HG03103 (cell line): ENCODE measurements at regions not wholly inside any gene's neighbourhood (a gene's known extent, or its start where the extent isn't known, plus 50 kb on each side); places are given as distances from the start of the nearest gene placed in this dataset.
"Not testable (repeated sequence)": the region's sequence is repeated elsewhere in the genome, so short reads cannot be mapped to it uniquely, and the experiment has no call there.

Source experiments
- ATAC-seq: cut with Tn5 transposase; IDR thresholded peaks from one replicate; pipeline ENCODE4 v1.9.1; 2021; ENCODE audit warnings: low read depth; ENCODE audit not compliant: unreplicated experiment

DNA sequence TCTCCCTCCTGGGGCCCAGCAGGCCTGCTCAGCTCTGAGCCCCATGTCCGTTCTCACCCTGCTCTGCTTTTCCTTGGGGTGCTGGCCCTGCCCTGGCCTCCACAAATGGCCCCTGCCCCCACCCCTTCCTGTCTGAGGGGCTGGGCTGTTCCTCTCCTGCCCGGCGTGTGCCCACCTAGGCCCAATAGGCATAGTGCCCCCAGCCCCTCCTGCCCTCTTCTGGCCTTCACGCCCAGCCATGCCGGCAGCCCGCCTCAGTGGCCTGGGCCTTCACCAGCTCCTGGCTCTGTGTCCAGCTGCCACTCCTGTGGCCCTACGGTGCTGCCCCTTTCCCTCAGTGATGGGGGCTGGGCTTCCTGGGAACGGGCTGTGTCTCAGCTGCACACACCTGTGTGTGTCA, 125.9 kb downstream of the TMEM121 start:
- ATAC-seq, result not testable (repeated sequence)

DNA sequence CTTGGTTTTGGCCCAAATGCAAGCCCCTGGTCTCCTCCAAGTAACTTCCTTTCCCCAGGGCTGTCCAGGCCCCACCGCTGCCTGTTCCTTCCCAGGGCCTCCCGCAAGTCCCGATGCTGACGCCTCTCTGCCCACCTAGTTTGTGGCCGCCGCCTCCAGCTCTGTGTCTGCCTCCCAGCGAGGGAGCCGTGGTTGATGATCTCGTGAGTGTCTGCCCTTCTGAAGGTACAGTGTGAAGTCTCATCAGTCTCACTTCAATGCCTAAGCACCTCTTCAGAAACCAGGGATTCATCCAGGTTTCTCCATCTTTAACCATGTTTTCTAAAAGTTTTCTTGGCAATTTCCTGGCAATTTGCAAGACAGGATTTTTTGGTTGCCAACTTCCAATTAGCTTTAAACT, 127.5 kb downstream of the TMEM121 start:
- not testable (repeated sequence) for ATAC-seq

DNA sequence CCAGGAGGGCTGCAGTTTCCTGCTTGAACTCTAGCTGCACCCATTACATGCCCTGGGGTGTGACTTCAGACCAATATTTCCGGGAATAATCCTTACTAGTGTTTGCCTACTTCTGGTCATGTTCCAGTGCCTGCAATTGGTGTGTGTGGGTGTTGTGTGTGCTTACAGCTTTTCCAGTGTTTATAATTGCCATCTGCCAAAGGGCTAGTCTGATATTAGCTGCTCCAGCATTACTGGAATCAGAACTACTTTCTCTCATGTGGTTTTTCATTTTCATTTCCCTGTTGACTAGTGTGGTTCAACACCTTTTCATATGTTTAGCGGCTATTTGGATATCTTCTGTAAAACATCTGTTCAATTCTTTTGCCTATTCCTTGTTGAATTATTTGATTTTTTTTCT, 132.9 kb downstream of the TMEM121 start:
- not testable (repeated sequence) for ATAC-seq

DNA sequence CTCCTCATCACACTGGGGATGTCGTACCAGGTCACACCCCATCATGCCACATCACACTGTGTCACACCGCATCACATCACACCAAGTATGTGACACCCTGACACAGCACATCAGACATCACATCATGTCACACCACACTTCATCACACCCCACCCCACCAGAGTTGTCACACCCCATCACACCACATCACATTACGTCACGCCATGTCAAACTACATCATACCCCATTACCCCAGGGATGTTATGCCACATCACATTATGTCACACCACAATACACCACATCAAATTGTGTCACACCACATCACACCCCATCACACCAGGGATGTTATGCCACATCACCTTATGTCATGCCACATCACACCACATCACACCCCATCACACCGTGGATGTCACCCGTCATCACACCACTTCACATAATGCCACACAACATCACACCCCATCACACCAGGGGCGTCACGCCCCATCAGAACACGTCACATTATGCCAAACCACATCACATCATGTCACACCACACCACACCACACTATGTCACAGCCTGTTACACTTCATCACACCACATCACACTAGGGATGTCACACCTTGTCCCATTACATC, 133.6 kb downstream of the TMEM121 start:
- ATAC-seq, result no peak

DNA sequence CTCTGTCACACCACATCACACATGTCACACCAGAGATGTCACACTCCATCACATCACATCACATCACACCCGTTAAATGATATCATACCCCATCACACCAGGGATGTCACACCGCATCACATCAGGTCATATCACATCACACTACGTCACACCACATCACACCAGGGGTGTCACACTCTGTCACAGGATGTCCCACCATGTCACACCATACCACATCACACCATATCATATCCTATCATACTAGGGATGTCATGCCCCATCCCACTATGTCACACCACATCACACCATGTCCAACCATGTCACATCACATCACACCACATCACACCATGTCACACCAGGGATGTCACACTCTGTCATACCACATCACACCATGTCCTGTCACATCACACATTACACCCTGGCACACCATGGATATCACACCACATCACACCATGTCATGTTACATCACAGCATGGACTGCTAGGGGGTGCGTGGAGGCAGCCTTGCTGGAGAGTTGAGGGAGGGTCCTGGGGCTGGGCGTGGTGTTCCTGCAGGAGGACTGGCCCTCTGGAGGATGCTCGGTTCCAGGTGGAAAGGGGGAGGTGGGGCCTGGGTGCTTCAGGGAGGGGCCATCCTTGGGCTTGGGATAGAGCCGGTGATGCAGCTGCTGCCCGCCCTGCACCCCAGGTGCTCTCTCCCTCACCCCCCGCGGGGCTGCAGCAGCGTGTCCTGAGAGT, 134.6 kb downstream of the TMEM121 start:
- ATAC-seq, result no peak

DNA sequence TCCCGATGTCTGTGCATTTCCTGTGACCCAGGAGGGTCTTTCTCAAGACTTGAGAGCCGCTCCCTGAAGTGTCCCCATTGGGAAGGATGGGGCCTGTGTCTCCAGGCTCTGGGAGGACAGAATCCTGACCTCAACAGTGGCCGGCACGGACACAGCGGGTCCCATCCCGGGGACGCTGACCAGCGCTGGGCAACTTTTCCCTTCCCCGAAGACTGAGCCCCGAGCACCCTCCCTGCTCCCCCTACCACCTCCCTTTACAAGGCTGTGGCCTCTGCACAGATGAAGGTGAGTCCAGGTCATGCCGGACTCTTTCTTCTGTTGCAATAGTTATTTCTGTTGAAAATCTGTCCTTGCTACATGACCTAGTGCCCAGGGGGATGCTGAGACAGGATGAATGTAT, 135.7 kb downstream of the TMEM121 start:
- not testable (repeated sequence) for ATAC-seq

DNA sequence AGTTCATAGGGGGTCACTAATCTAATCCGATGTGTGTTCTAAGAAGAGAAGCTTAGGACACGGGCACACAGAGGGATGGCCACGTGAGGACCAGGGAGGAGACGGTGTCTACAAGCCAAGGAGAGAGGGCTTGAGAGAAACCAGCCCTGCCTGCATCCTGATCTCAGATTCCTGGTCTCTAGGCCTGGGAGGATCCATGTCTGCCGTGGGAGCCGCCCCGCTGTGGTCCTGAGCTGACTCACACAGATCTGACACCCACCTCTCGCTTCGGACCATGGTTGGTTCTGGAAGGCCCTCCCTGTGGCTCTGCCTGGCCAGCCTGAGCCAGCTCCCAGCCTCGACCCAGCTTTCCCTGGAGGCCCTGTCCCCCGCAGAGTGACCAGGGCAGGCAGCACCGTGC, 136.2 kb downstream of the TMEM121 start:
- not testable (repeated sequence) for ATAC-seq

DNA sequence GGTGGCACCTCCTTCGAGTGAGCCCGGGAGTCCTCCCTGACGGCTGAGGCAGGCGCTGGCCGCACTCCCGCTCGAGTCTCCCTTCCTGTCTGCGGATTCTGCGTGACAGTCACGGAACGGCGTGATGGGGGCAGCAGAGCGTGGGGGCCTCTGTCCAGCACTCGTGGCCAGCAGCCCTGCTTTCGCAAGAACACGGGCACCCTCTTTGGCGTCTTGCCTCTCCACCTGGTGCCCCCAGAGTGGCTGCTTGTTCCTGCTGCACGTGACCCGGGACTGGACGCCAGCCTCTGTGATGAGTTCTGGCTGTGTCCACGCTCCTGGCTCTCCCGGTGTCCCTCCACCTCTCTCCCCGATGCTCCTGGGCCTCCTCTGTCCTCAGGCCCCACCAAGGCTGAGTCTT, 136.9 kb downstream of the TMEM121 start:
- ATAC-seq, result not testable (repeated sequence)

DNA sequence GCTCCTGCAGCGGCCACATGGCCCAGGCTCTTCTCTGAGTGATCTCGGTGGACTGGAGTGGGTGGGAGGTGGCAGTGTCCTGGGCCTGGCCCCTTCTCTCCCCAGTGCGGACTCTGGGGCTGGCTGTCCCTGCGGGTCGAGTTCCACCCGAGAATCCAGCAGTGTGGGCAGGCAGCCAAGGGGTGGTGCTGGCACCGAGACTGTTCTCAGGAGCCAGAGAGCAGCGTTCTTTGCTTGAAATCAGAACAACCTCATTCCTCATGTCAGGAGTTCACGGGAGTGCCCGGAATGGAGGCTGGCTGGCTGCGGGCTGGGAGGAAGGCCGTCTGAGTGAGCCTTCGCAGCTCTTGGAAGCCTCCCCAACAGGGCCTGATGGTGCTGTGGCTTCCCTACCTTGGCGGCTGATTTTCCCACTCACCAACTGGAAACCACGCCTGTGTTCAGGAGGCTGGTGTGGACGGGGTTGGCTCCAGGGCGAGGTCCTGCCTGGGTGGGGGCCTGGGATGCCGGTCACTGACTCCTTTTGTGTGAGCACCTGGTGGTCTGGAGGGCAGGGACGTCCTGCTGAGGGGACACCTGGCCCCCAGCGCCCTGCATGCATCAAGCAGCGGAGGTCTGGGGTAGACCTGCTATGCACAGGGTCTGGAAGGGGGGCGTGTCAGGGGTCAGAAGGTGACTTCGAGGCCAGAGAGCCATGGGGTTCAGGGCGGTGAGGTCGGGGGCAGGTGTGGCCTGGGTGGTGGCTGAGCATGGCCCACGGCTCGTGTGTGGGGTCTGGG, 137.6 kb downstream of the TMEM121 start:
- ATAC-seq, result not testable (repeated sequence)

DNA sequence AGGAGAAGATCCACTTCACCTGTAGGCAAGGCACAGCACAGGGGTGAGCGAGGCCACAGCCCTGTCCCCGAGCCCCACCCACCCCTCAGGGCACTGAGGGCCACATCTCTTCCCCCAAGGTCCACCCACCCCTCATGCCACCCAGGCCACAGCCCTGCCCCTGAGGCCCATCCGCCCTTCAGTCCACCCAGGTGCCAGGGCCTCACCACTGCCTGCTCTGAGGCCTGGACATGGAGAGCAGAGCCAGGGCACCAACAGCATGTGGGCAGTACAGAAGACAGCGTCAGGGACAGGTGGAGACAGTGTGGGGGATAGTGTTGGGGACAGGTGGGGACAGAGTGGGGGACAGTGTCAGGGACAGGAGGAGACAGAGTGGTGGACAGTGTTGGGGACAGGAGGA, 138.3 kb downstream of the TMEM121 start:
- ATAC-seq, result no peak

DNA sequence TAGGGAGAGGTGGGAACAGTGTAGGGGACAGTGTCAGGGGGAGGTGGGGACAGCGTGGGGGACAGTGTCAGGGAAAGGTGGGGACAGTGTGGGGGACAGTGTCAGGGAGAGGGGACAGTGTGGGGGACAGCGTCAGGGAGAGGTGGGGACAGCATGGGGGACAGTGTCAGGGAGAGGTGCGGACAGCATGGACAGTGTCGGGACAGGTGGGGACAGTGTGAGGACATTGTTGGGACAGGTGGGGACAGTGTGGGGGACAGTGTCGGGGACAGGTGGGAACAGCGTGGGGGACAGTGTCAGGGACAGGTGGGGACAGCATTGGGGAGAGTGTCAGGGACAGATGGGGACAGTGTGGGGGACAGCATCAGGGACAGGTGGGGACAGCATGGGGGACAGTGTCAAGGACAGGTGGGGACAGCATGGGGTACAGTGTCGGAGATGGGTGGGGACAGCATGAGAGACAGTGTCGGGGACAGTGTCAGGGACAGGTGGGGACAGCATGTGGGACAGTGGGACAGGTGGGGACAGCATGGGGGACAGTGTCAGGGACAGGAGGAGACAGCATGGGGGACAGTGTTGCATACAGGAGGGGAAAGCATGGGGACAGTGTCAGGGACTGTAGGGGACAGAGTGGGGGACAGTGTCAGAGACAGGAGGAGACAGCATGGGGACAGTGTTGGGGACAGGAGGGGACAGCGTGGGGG, 139.0 kb downstream of the TMEM121 start:
- no peak for ATAC-seq

DNA sequence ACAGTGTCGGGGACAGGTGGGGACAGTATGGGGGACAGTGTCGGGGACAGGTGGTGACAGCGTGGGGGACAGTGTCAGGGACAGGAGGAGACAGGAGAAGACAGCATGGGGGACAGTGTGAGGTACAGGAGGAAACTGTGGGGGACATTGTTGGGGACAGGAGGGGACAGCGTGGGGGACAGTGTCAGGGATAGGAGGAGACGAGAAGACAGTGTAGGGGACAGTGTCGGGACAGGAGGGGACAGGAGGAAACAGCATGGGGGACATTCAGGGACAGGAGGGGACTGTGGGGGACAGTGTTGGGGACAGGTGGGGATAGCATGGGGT, 139.5 kb downstream of the TMEM121 start:
- ATAC-seq, result no peak

DNA sequence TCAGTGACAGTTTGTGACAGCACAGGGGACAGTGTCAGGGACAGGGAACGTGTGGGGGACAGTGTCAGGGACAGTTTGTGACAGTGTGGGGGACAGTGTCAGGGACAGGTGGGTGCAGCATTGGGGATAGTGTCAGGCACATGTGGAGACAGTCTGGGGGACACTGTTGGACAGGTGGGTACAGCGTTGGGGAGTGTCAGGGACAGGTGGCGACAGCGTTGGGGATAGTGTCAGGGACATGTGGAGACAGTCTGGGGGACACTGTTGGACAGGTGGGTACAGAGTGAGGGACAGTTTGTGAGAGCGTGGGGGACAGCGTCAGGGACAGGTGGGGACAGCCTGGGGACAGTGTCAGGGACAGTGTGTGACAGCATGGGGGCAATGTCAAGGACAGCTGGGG, 140.0 kb downstream of the TMEM121 start:
- ATAC-seq, result no peak

DNA sequence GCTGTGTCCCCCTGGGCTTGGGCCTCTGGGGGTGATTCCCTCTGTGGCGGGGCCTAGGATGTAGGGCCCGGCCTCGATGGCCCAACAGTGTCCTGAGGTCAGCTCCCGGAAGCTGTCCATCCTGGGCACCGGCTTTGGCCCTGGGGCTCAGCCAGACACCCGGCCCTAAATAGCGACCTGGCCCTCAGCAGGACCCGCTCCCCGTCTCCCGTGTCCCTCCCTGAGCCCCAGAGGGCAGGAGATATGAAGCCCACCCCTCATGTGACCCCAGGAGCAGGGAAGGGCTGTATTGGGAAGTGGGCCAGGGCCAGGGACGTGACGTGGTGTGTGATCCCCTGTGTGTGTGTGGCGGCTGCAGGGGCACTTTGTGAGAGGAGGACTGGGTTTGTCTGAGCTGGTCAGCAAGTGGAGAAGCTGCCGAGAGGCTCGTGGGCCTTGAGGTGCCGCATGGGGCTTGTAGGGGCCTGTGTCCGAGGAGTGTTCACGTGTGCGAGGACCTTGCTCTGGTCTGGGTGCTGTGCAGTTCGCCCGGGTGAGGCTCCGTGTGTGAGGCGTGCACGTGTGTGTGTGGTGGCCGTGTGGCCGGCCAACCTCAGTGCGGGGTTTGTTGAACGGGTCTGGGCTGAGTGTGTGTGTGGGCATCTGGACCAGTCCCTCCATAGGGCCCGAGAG, 140.7 kb downstream of the TMEM121 start:
- not testable (repeated sequence) for ATAC-seq

DNA sequence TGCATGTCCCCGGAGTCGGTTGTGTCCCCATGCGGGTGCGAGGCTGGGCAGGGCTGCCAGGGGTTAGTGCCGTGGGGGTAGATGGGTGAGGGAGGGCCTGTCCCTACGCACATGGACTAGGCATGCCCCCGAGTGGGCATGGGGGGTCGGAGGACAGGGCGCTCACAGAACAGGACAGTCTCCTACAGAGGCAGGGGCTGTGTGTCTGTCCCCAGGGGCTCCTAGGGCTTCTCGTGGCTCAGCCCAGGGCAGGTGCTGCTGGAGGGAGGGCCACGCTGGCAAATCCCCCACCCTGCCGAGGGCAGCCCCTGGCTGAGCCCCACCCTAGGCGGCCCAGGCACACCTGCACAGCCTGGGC, 141.3 kb downstream of the TMEM121 start:
- ATAC-seq, result not testable (repeated sequence)

DNA sequence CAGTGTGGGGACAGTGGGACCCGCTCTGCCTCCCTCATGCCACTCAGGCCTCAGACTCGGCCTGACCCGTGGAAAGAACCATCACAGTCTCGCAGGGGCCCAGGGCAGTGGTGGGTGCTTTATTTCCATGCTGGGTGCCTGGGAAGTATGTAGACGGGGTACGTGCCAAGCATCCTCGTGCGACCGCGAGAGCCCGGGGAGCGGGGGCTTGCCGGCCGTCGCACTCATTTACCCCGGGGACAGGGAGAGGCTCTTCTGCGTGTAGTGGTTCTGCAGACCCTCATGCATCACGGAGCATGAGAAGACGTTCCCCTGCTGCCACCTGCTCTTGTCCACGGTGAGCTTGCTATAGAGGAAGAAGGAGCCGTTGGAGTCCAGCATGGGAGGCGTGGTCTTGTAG, 141.6 kb downstream of the TMEM121 start:
- not testable (repeated sequence) for ATAC-seq

DNA sequence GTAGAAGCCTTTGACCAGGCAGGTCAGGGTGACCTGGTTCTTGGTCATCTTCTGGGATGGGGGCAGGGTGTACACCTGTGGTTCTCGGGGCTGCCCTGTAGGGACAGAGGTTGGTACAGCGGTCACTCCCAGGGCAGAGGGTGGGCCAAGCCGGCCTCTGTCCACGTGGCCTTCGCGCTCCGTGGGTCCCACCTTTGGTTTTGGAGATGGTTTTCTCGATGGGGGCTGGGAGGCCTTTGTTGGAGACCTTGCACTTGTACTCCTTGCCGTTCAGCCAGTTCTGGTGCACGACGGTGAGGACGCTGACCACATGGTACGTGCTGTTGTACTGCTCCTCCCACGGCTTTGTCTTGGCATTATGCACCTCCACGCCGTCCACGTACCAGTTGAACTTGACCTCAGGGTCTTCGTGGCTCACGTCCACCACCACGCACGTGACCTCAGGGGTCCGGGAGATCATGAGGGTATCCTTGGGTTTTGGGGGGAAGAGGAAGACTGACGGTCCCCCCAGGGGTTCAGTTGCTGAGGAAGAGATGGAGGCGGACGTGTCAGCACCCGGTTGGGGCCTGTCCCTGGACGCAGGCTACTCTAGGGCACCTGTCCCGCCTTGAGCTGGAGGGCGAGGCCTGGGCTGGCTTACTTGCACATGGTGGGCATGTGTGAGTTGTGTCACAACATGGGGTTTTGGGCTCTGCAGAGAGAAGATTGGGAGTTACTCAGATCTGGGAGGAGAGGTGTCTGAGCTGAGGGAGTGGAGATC, 142.3 kb downstream of the TMEM121 start:
- ATAC-seq, result not testable (repeated sequence)

DNA sequence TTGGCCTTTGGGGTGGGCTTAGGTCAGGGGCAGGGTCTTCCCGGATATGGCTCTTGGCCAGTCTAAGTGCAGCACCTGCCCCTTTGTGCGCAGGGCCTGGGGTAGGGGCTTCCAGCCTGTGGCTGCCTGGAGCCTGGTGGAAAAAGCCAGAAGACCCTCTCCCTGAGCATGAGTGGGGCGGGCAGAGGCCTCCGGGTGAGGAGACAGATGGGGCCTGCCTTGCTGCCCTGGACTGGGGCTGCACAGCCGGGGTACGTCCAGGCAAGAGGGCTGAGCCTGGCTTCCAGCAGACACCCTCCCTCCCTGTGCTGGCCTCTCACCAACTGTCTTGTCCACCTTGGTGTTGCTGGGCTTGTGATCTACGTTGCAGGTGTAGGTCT, 142.8 kb downstream of the TMEM121 start:
- ATAC-seq, result not testable (repeated sequence)

DNA sequence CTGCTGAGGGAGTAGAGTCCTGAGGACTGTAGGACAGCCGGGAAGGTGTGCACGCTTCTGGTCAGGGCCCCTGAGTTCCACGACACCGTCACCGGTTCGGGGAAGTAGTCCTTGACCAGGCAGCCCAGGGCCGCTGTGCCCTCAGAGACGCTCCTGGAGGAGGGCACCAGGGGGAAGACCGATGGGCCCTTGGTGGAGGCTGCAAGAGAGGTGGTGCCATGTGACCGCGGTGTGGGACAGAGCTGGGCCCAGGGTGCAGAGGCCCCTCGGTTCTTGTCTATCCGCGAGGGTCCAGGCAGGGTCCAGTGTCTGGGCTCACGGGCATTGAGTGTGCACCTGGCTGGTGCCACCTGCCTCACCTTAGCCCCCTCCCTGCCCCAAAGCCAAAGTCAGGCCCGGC, 143.3 kb downstream of the TMEM121 start:
- not testable (repeated sequence) for ATAC-seq
